Karpas-422 (cell line): ENCODE measurements at regions not wholly inside any gene's neighbourhood (a gene's known extent, or its start where the extent isn't known, plus 50 kb on each side); places are given as distances from the start of the nearest gene placed in this dataset.

Experiments
- DNase-seq: peaks from one replicate; pipeline ENCODE4 v3.0.0-alpha.2; 2015
- H2AFZ ChIP-seq: fragments of 200-600 bp; sonication (generic); 2 replicates; pipeline ENCODE4 v1.6.1; 2014; ENCODE audit warnings: antibody characterized with exemption, low read length, mixed read lengths
- H3K27ac ChIP-seq: fragments of 200-600 bp; sonication (generic); 2 replicates; pipeline ENCODE4 v1.5.1; 2014; ENCODE audit warnings: mild to moderate bottlenecking, low read length, moderate library complexity
- H3K27me3 ChIP-seq: fragments of 200-600 bp; sonication (generic); 2 replicates; pipeline ENCODE4 v1.6.1; 2014; ENCODE audit warnings: low read length, mixed read lengths
- H3K36me3 ChIP-seq: fragments of 200-600 bp; sonication (generic); 2 replicates; pipeline ENCODE4 v1.6.1; 2014; ENCODE audit warnings: low read length, mixed read lengths; ENCODE audit not compliant: insufficient read depth
- H3K4me1 ChIP-seq: fragments of 200-600 bp; sonication (generic); 2 replicates; pipeline ENCODE4 v1.6.1; 2014; ENCODE audit warnings: mild to moderate bottlenecking, low read length, mixed read lengths
- H3K4me2 ChIP-seq: fragments of 200-600 bp; sonication (generic); 2 replicates; pipeline ENCODE4 v1.6.1; 2014; ENCODE audit warnings: low read length, low read depth, mild to moderate bottlenecking; ENCODE audit not compliant: poor library complexity, severe bottlenecking
- H3K4me3 ChIP-seq: fragments of 200-600 bp; sonication (generic); 2 replicates; pipeline ENCODE4 v1.5.1; 2014; ENCODE audit warnings: mild to moderate bottlenecking, antibody characterized with exemption, low read length, mixed read lengths
- H3K79me2 ChIP-seq: fragments of 200-600 bp; sonication (generic); 2 replicates; pipeline ENCODE4 v1.6.1; 2014; ENCODE audit warnings: mild to moderate bottlenecking, low read length, mixed read lengths
- H3K9ac ChIP-seq: fragments of 200-600 bp; sonication (generic); 2 replicates; pipeline ENCODE4 v1.6.0; 2014; ENCODE audit warnings: low read length
- H3K9me2 ChIP-seq: fragments of 200-600 bp; sonication (generic), shearing (Covaris generic); replicated peaks from 2 replicates; pipeline ENCODE4 v1.6.0; 2014; ENCODE audit warnings: mild to moderate bottlenecking, low read length, moderate library complexity; ENCODE audit not compliant: insufficient read depth
- H3K9me3 ChIP-seq: fragments of 300-700, 200-600 bp; sonication (generic); 2 replicates; pipeline ENCODE4 v1.6.1; 2014; ENCODE audit warnings: low read length, mixed read lengths
- H4K20me1 ChIP-seq: fragments of 200-600 bp; sonication (generic); 2 replicates; pipeline ENCODE4 v1.6.1; 2014; ENCODE audit warnings: mild to moderate bottlenecking, antibody characterized with exemption, low read length, low read depth; ENCODE audit not compliant: insufficient read depth

GRCh38 chr18:73660931-73661856 lies 486.4 kb downstream of the FBXO15 start:
- Histone ChIP-seq H3K79me2 (no peaks in the 10 kb centered on the region), H2AFZ (no peak overlapping the region), H3K4me3 (no peak overlapping the region), H3K4me1 (no peaks in the 10 kb centered on the region), H3K36me3 (no peaks in the 10 kb centered on the region), H3K9me3 (peaks cover 14% of the 10 kb centered on the region), H3K9ac (no peak overlapping the region), H4K20me1 (no peaks in the 10 kb centered on the region), H3K9me2 (no peaks in the 10 kb centered on the region), H3K27me3 (no peaks in the 10 kb centered on the region), H3K27ac (no peak overlapping the region), H3K4me2 (no peak overlapping the region)
- no peak for DNase-seq

GRCh38 chr18:73656691-73657090 lies 490.9 kb downstream of the FBXO15 start:
- Histone ChIP-seq H3K27ac (no peak overlapping the region), H4K20me1 (no peaks in the 10 kb centered on the region), H3K27me3 (no peaks in the 10 kb centered on the region), H3K9ac (no peak overlapping the region), H3K36me3 (no peaks in the 10 kb centered on the region), H2AFZ (no peak overlapping the region), H3K9me3 (peaks cover 32% of the 10 kb centered on the region), H3K79me2 (no peaks in the 10 kb centered on the region), H3K4me1 (no peaks in the 10 kb centered on the region), H3K9me2 (no peaks in the 10 kb centered on the region), H3K4me2 (no peak overlapping the region), H3K4me3 (no peak overlapping the region)
- DNase-seq: no peak

GRCh38 chr18:73653827-73654226 lies 493.8 kb downstream of the FBXO15 start:
- Histone ChIP-seq H3K27ac (no peak overlapping the region), H3K9me2 (no peaks in the 10 kb centered on the region)
- DNase-seq: no peak

GRCh38 chr18:73653251-73653650 lies 494.4 kb downstream of the FBXO15 start:
- H3K9me2 ChIP-seq: no peaks in the 10 kb centered on the region
- H3K79me2 ChIP-seq: no peaks in the 10 kb centered on the region
- no peak overlapping the region for H3K9ac ChIP-seq
- H3K27me3 ChIP-seq: no peaks in the 10 kb centered on the region
- H3K9me3 ChIP-seq: peaks cover 46% of the 10 kb centered on the region
- H3K4me2 ChIP-seq: no peak overlapping the region
- H3K36me3 ChIP-seq: no peaks in the 10 kb centered on the region
- H4K20me1 ChIP-seq: no peaks in the 10 kb centered on the region
- H3K27ac ChIP-seq: no peak overlapping the region
- no peak overlapping the region for H3K4me3 ChIP-seq
- DNase-seq: no peak
- no peak overlapping the region for H2AFZ ChIP-seq
- no peaks in the 10 kb centered on the region for H3K4me1 ChIP-seq

More at GRCh38 chr18:73653827-73654226, 493.8 kb downstream of the FBXO15 start:
- H3K4me3 ChIP-seq: no peak overlapping the region
- H3K36me3 ChIP-seq: no peaks in the 10 kb centered on the region
- no peak overlapping the region for H2AFZ ChIP-seq
- H4K20me1 ChIP-seq: no peaks in the 10 kb centered on the region
- no peaks in the 10 kb centered on the region for H3K79me2 ChIP-seq
- H3K4me1 ChIP-seq: no peaks in the 10 kb centered on the region
- H3K27me3 ChIP-seq: no peaks in the 10 kb centered on the region
- H3K9me3 ChIP-seq: peaks cover 44% of the 10 kb centered on the region
- no peak overlapping the region for H3K9ac ChIP-seq
- H3K4me2 ChIP-seq: no peak overlapping the region

GRCh38 chr18:73647391-73647790 lies 500.2 kb downstream of the FBXO15 start:
- Histone ChIP-seq H2AFZ (no peak overlapping the region), H3K9me3 (peaks cover 41% of the 10 kb centered on the region), H3K4me1 (no peaks in the 10 kb centered on the region), H3K9me2 (no peaks in the 10 kb centered on the region), H3K36me3 (no peaks in the 10 kb centered on the region), H3K79me2 (no peaks in the 10 kb centered on the region), H3K27me3 (no peaks in the 10 kb centered on the region), H4K20me1 (no peaks in the 10 kb centered on the region), H3K4me3 (no peak overlapping the region), H3K27ac (no peak overlapping the region), H3K4me2 (no peak overlapping the region), H3K9ac (no peak overlapping the region)
- no peak for DNase-seq

GRCh38 chr18:73646772-73647171 lies 500.9 kb downstream of the FBXO15 start:
- Histone ChIP-seq H3K4me3 (no peak overlapping the region), H3K27me3 (no peaks in the 10 kb centered on the region), H3K4me1 (no peaks in the 10 kb centered on the region), H3K9me2 (no peaks in the 10 kb centered on the region), H3K9me3 (peaks cover 41% of the 10 kb centered on the region), H3K79me2 (no peaks in the 10 kb centered on the region), H3K27ac (no peak overlapping the region), H3K9ac (no peak overlapping the region), H3K4me2 (no peak overlapping the region), H2AFZ (no peak overlapping the region), H4K20me1 (no peaks in the 10 kb centered on the region), H3K36me3 (no peaks in the 10 kb centered on the region)
- DNase-seq: no peak

GRCh38 chr18:73646196-73646595 lies 501.4 kb downstream of the FBXO15 start:
- H3K4me3 ChIP-seq: no peak overlapping the region
- H3K79me2 ChIP-seq: no peaks in the 10 kb centered on the region
- peaks cover 36% of the 10 kb centered on the region for H3K9me3 ChIP-seq
- no peaks in the 10 kb centered on the region for H3K9me2 ChIP-seq
- no peaks in the 10 kb centered on the region for H4K20me1 ChIP-seq
- no peaks in the 10 kb centered on the region for H3K27me3 ChIP-seq
- no peak overlapping the region for H2AFZ ChIP-seq
- H3K36me3 ChIP-seq: no peaks in the 10 kb centered on the region
- H3K4me2 ChIP-seq: no peak overlapping the region
- no peak for DNase-seq
- H3K27ac ChIP-seq: no peak overlapping the region
- no peak overlapping the region for H3K9ac ChIP-seq
- H3K4me1 ChIP-seq: no peaks in the 10 kb centered on the region

GRCh38 chr18:73645160-73645715 lies 502.4 kb downstream of the FBXO15 start:
- Histone ChIP-seq H3K9me3 (peaks cover 34% of the 10 kb centered on the region), H3K79me2 (no peaks in the 10 kb centered on the region), H3K36me3 (no peaks in the 10 kb centered on the region), H3K27ac (no peak overlapping the region), H3K4me1 (no peaks in the 10 kb centered on the region), H4K20me1 (no peaks in the 10 kb centered on the region), H2AFZ (no peak overlapping the region), H3K9ac (no peak overlapping the region), H3K4me2 (no peak overlapping the region), H3K27me3 (no peaks in the 10 kb centered on the region), H3K4me3 (no peak overlapping the region), H3K9me2 (no peaks in the 10 kb centered on the region)
- no peak for DNase-seq
